Trophoblast cell (in vitro differentiated cells and primary cell): ENCODE measurements at regions not wholly inside any gene's neighbourhood (a gene's known extent, or its start where the extent isn't known, plus 50 kb on each side); places are given as distances from the start of the nearest gene placed in this dataset.

Experiments used
- DNase-seq, 2 donors: peaks; one replicate each; pipeline ENCODE4 v3.0.0-alpha.2; 2016
- H2AFZ ChIP-seq: 2 replicates; pipeline ENCODE4 v1.6.1; 2013; ENCODE audit warnings: low read length, moderate library complexity, mild to moderate bottlenecking; ENCODE audit not compliant: insufficient read depth, poor library complexity
- H2AK5ac ChIP-seq: 2 replicates; pipeline ENCODE4 v1.6.1; 2013; ENCODE audit warnings: mild to moderate bottlenecking, low read length
- H2BK120ac ChIP-seq: 2 replicates; pipeline ENCODE4 v1.6.1; 2013; ENCODE audit warnings: low read length, mild to moderate bottlenecking, moderate library complexity; ENCODE audit not compliant: insufficient read depth, poor library complexity
- H2BK12ac ChIP-seq: 2 replicates; pipeline ENCODE4 v1.6.1; 2013; ENCODE audit warnings: mild to moderate bottlenecking, low read length, moderate library complexity
- H2BK5ac ChIP-seq: 2 replicates; pipeline ENCODE4 v1.6.1; 2013; ENCODE audit warnings: low read length, low read depth, moderate library complexity, mild to moderate bottlenecking; ENCODE audit not compliant: poor library complexity
- H3K14ac ChIP-seq: 2 replicates; pipeline ENCODE4 v1.6.1; 2013; ENCODE audit warnings: mild to moderate bottlenecking, low read length
- H3K18ac ChIP-seq: 2 replicates; pipeline ENCODE4 v1.6.1; 2013; ENCODE audit warnings: mild to moderate bottlenecking, low read length
- H3K23ac ChIP-seq: 2 replicates; pipeline ENCODE4 v1.6.1; 2013; ENCODE audit warnings: low read length
- H3K27ac ChIP-seq: 2 replicates; pipeline ENCODE4 v1.5.1; 2013; ENCODE audit warnings: low read depth, mild to moderate bottlenecking, inconsistent platforms, low read length, moderate library complexity
- H3K27me3 ChIP-seq: 2 replicates; pipeline ENCODE4 v1.6.1; 2013; ENCODE audit warnings: inconsistent platforms, mild to moderate bottlenecking, low read length, moderate library complexity; ENCODE audit not compliant: insufficient read depth
- H3K36me3 ChIP-seq, 2 experiments: 1 replicate in 1 of 2; 2 replicates in 1 of 2; pipeline ENCODE4 v1.6.1; 2013; ENCODE audit warnings: low read length in 2 of 2, mild to moderate bottlenecking in 2 of 2, moderate library complexity in 1 of 2; ENCODE audit not compliant: insufficient read depth in 2 of 2, control insufficient read depth in 1 of 2
- H3K4ac ChIP-seq: 2 replicates; pipeline ENCODE4 v1.6.1; 2013; ENCODE audit warnings: low read depth, mild to moderate bottlenecking, low read length, moderate library complexity
- H3K4me1 ChIP-seq, 2 experiments: 1 replicate in 1 of 2; 2 replicates in 1 of 2; pipeline ENCODE4 v1.6.1; 2013; ENCODE audit warnings: low read length in 2 of 2, mild to moderate bottlenecking in 2 of 2, moderate library complexity in 1 of 2; ENCODE audit not compliant: insufficient read depth in 2 of 2, control insufficient read depth in 1 of 2
- H3K4me2 ChIP-seq: 2 replicates; pipeline ENCODE4 v1.6.1; 2013; ENCODE audit warnings: inconsistent platforms, mild to moderate bottlenecking, low read length, moderate library complexity
- H3K4me3 ChIP-seq: 2 replicates; pipeline ENCODE4 v1.5.1; 2013; ENCODE audit warnings: mild to moderate bottlenecking, low read depth, low read length, inconsistent platforms
- H3K79me1 ChIP-seq: one replicate; pipeline ENCODE4 v1.6.1; 2013; ENCODE audit warnings: low read length
- H3K79me2 ChIP-seq: 2 replicates; pipeline ENCODE4 v1.6.1; 2013; ENCODE audit warnings: low read length, mild to moderate bottlenecking; ENCODE audit not compliant: control insufficient read depth, insufficient read depth, poor library complexity
- H3K9ac ChIP-seq: 2 replicates; pipeline ENCODE4 v1.6.1; 2013; ENCODE audit warnings: mild to moderate bottlenecking, low read length
- H3K9me3 ChIP-seq: 2 replicates; pipeline ENCODE4 v1.6.1; 2013; ENCODE audit warnings: low read depth, mild to moderate bottlenecking, control low read depth, inconsistent platforms, low read length; ENCODE audit not compliant: insufficient read depth
- H4K12ac ChIP-seq: 2 replicates; pipeline ENCODE4 v1.6.1; 2013; ENCODE audit warnings: low read depth, mild to moderate bottlenecking, low read length, moderate library complexity
- H4K8ac ChIP-seq: 2 replicates; pipeline ENCODE4 v1.6.1; 2013; ENCODE audit warnings: low read depth, mild to moderate bottlenecking, low read length, moderate library complexity
- H4K91ac ChIP-seq: one replicate; pipeline ENCODE4 v1.6.1; 2013; ENCODE audit warnings: low read depth, mild to moderate bottlenecking, low read length, moderate library complexity
- WGBS: extraction: QIAGEN DNeasy Blood & Tissue Kit; methylation state at CpG from one replicate; pipeline ENCODE4 v1.1.7; 2013; ENCODE audit warnings: missing lambda C conversion rate; ENCODE audit not compliant: insufficient read length, insufficient coverage; ENCODE audit errors: extremely low coverage; 5-methylcytosine and 5-hydroxymethylcytosine counted together

DNA sequence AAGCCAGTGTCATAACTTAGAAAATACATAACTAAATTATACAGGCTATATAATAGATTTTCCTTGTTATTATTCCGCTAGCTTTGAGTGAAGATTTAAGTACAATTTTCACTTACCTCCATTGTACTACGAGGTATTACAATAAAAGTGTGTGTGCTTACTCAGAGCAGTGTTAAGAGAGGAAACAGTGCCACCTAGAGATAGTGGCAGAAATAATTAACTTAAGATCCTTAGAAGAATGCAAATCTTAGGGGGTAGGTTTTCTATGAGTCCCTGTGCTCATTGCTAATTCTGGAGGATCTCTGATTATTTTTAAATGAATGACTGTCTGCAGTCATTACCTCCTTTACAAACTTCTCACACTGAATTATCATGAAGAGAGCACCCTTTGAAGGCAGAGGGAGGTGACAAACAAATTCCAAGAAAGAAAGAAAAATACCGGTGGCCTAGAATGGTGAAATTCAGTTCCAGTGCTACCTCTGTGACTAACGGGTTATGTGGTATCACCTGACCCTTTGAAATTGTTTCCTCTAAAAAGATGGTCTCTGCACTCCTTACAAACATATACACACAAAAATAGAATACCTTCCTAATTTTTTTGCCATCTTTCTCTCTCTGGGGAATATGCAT, 379.8 kb downstream of the TRIM36 start:
- no peak overlapping the region for H3K14ac ChIP-seq
- H2BK120ac ChIP-seq = no peak overlapping the region
- no peak overlapping the region for H4K12ac ChIP-seq
- no peak overlapping the region for H3K4me3 ChIP-seq
- H2AK5ac ChIP-seq = no peak overlapping the region
- H3K4me1 ChIP-seq = no peaks in the 10 kb centered on the region
- no peak overlapping the region for H3K18ac ChIP-seq
- H3K27ac ChIP-seq = no peak overlapping the region
- no peak overlapping the region for H4K91ac ChIP-seq
- H3K79me2 ChIP-seq = no peaks in the 10 kb centered on the region
- no peaks in the 10 kb centered on the region for H3K36me3 ChIP-seq
- no peak overlapping the region for H3K9ac ChIP-seq
- no peak overlapping the region for H3K4me2 ChIP-seq
- DNase-seq = peak in 1 of 2 donors; percentile 44
- no peak overlapping the region for H2BK5ac ChIP-seq
- H3K27me3 ChIP-seq = no peaks in the 10 kb centered on the region
- no peak overlapping the region for H2AFZ ChIP-seq
- no CpG with 5 or more reads among the region's 4 CpGs for WGBS
- no peak overlapping the region for H2BK12ac ChIP-seq
- no peaks in the 10 kb centered on the region for H3K9me3 ChIP-seq
- no peak overlapping the region for H3K4ac ChIP-seq
- no peaks in the 10 kb centered on the region for H3K79me1 ChIP-seq
- no peak overlapping the region for H3K23ac ChIP-seq
- no peak overlapping the region for H4K8ac ChIP-seq

DNA sequence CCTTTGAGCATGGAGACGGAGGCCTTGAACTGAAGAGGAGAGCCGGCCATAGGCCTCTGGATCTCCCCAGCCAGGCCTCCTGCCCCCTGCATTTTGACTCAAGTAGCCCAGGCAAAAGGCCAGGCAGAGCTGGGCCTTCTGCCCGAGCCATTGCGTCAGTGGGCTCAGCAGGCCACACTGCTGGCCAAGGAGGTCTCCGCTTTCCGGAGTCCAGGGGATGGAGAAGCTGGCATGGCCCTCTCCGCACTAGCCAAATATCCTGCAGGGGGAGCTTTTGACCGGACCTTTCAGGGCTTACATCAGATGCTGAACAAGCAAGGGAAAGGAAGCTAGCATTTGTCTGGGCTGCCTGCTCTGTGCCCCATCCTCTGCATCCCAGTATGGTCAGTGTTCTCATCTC, 386.8 kb downstream of the TRIM36 start:
- Histone ChIP-seq H3K79me2 (no peaks in the 10 kb centered on the region), H3K79me1 (no peaks in the 10 kb centered on the region), H3K27ac (no peak overlapping the region), H2BK12ac (no peak overlapping the region), H3K23ac (no peak overlapping the region), H3K4me3 (no peak overlapping the region), H3K9ac (no peak overlapping the region), H4K12ac (no peak overlapping the region), H3K27me3 (no peaks in the 10 kb centered on the region), H3K14ac (no peak overlapping the region), H2AFZ (no peak overlapping the region), H3K9me3 (no peaks in the 10 kb centered on the region), H3K36me3 (no peaks in the 10 kb centered on the region), H3K4me2 (no peak overlapping the region), H3K18ac (no peak overlapping the region), H2BK120ac (no peak overlapping the region), H4K91ac (no peak overlapping the region), H4K8ac (no peak overlapping the region), H2AK5ac (no peak overlapping the region), H3K4me1 (no peaks in the 10 kb centered on the region), H3K4ac (no peak overlapping the region), H2BK5ac (no peak overlapping the region)
- WGBS = no CpG with 5 or more reads among the region's 8 CpGs
- DNase-seq = no peak

DNA sequence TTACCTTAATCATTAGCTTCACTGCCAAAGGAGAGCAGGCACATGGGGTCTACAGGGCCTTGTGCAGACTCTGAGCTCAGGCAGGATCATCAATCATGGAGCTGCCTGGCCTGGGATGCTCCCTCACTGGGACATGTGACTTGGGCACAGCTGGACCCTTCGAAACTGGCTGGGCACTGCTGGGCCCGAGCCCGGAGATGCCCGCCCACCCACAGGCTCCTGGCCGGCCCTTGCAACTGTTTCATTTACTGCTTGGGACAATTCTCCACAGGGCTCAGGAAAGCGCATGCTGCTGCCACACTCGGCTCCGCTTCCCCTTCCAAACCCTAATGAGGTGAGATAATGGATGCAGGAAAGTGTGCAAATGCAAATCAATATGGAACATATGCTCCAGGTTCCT, 387.5 kb downstream of the TRIM36 start:
- Histone ChIP-seq H3K79me2 (no peaks in the 10 kb centered on the region), H3K9me3 (no peaks in the 10 kb centered on the region), H4K8ac (no peak overlapping the region), H3K27ac (no peak overlapping the region), H3K4ac (no peak overlapping the region), H3K18ac (no peak overlapping the region), H3K4me1 (no peaks in the 10 kb centered on the region), H3K9ac (no peak overlapping the region), H3K23ac (no peak overlapping the region), H2AK5ac (no peak overlapping the region), H3K27me3 (no peaks in the 10 kb centered on the region), H2BK12ac (no peak overlapping the region), H3K79me1 (no peaks in the 10 kb centered on the region), H2BK5ac (no peak overlapping the region), H4K12ac (no peak overlapping the region), H3K4me2 (no peak overlapping the region), H3K14ac (no peak overlapping the region), H2BK120ac (no peak overlapping the region), H3K36me3 (no peaks in the 10 kb centered on the region), H2AFZ (no peak overlapping the region), H3K4me3 (no peak overlapping the region), H4K91ac (no peak overlapping the region)
- no peak for DNase-seq
- no CpG with 5 or more reads among the region's 8 CpGs for WGBS

DNA sequence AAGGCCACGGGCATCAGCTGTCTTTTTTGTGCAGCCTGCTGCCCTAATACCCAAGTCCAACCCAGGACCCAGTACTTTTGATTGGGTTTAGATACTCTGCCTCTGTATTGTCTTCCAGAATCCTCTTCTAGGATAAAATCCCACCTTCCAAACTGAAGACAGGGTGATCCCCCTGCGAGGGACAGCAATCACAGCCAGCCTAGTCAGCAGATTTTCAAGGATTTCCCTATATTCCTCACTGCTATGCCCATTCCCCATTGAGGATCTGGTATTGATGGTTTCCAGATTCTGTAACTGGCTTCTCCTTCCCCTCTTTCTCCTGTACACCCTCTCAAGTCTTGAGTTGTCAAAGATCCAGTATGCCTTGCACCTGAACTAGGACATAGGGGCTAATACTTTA, 389.4 kb downstream of the TRIM36 start:
- H3K36me3 ChIP-seq = no peaks in the 10 kb centered on the region
- H2BK120ac ChIP-seq = no peak overlapping the region
- no peaks in the 10 kb centered on the region for H3K79me1 ChIP-seq
- H3K4me3 ChIP-seq = no peak overlapping the region
- no peak overlapping the region for H2AK5ac ChIP-seq
- H3K23ac ChIP-seq = no peak overlapping the region
- no peak for DNase-seq
- H3K4ac ChIP-seq = no peak overlapping the region
- no peak overlapping the region for H4K91ac ChIP-seq
- no peak overlapping the region for H3K4me2 ChIP-seq
- H3K14ac ChIP-seq = no peak overlapping the region
- no peak overlapping the region for H3K9ac ChIP-seq
- no peaks in the 10 kb centered on the region for H3K79me2 ChIP-seq
- H3K9me3 ChIP-seq = no peaks in the 10 kb centered on the region
- no peaks in the 10 kb centered on the region for H3K4me1 ChIP-seq
- H3K27me3 ChIP-seq = no peaks in the 10 kb centered on the region
- H2BK12ac ChIP-seq = no peak overlapping the region
- no peak overlapping the region for H3K18ac ChIP-seq
- H2AFZ ChIP-seq = no peak overlapping the region
- no peak overlapping the region for H3K27ac ChIP-seq
- H2BK5ac ChIP-seq = no peak overlapping the region
- no peak overlapping the region for H4K8ac ChIP-seq
- no CpG with 5 or more reads among the region's 2 CpGs for WGBS
- H4K12ac ChIP-seq = no peak overlapping the region
